ENCODE measurements at regions not wholly inside any gene's neighbourhood (a gene's known extent, or its start where the extent isn't known, plus 50 kb on each side); places are given as distances from the start of the nearest gene placed in this dataset.

DNA sequence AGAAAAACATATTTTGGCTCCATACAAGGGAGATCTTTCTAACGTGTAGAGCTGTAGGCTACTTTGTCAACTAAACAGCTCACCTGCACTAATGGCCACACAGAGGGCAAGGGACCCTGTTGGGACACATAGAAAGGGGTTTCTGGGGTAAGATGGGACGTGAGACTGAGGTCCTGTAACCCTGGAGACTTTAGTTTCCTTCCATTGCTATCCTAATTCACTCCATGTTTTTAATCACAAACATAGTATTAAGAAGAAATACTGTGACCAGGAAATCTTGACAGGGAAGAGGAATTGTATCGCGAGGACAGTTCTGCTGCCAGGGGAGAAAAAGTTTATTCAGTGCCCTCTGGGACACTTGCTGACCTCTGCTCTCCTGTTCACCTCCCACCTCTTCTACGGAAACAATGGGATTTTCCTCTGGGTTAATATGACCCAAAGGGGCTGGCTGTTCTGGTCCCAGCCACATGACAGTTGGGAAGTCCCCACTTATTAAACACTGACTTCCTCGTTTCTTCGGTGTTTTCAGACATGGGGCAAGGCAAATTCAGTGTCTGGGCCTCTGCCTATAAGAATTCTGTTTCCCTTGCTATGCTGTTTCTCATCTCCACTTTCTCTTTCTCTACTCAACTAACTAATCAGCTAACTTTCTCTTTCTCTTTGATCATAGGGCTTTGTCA, 106.9 kb upstream of the SEMA6A start:
- TF ChIP-seq POLR2A (IDR thresholded peaks at IDR 0.05; ENCODE audit: low read length), result no peak
- TF ChIP-seq GATA1 (IDR thresholded peaks at IDR 0.05; ENCODE audit: low read depth, low read length), result no peak
